Karpas-422 (cell line): ENCODE measurements at regions not wholly inside any gene's neighbourhood (a gene's known extent, or its start where the extent isn't known, plus 50 kb on each side); places are given as distances from the start of the nearest gene placed in this dataset.

Experiments
- DNase-seq: peaks from one replicate; pipeline ENCODE4 v3.0.0-alpha.2; 2015
- H2AFZ ChIP-seq: fragments of 200-600 bp; sonication (generic); 2 replicates; pipeline ENCODE4 v1.6.1; 2014; ENCODE audit warnings: antibody characterized with exemption, low read length, mixed read lengths
- H3K27ac ChIP-seq: fragments of 200-600 bp; sonication (generic); 2 replicates; pipeline ENCODE4 v1.5.1; 2014; ENCODE audit warnings: mild to moderate bottlenecking, low read length, moderate library complexity
- H3K27me3 ChIP-seq: fragments of 200-600 bp; sonication (generic); 2 replicates; pipeline ENCODE4 v1.6.1; 2014; ENCODE audit warnings: low read length, mixed read lengths
- H3K36me3 ChIP-seq: fragments of 200-600 bp; sonication (generic); 2 replicates; pipeline ENCODE4 v1.6.1; 2014; ENCODE audit warnings: low read length, mixed read lengths; ENCODE audit not compliant: insufficient read depth
- H3K4me1 ChIP-seq: fragments of 200-600 bp; sonication (generic); 2 replicates; pipeline ENCODE4 v1.6.1; 2014; ENCODE audit warnings: mild to moderate bottlenecking, low read length, mixed read lengths
- H3K4me2 ChIP-seq: fragments of 200-600 bp; sonication (generic); 2 replicates; pipeline ENCODE4 v1.6.1; 2014; ENCODE audit warnings: low read length, low read depth, mild to moderate bottlenecking; ENCODE audit not compliant: poor library complexity, severe bottlenecking
- H3K4me3 ChIP-seq: fragments of 200-600 bp; sonication (generic); 2 replicates; pipeline ENCODE4 v1.5.1; 2014; ENCODE audit warnings: mild to moderate bottlenecking, antibody characterized with exemption, low read length, mixed read lengths
- H3K79me2 ChIP-seq: fragments of 200-600 bp; sonication (generic); 2 replicates; pipeline ENCODE4 v1.6.1; 2014; ENCODE audit warnings: mild to moderate bottlenecking, low read length, mixed read lengths
- H3K9ac ChIP-seq: fragments of 200-600 bp; sonication (generic); 2 replicates; pipeline ENCODE4 v1.6.0; 2014; ENCODE audit warnings: low read length
- H3K9me2 ChIP-seq: fragments of 200-600 bp; sonication (generic), shearing (Covaris generic); replicated peaks from 2 replicates; pipeline ENCODE4 v1.6.0; 2014; ENCODE audit warnings: mild to moderate bottlenecking, low read length, moderate library complexity; ENCODE audit not compliant: insufficient read depth
- H3K9me3 ChIP-seq: fragments of 300-700, 200-600 bp; sonication (generic); 2 replicates; pipeline ENCODE4 v1.6.1; 2014; ENCODE audit warnings: low read length, mixed read lengths
- H4K20me1 ChIP-seq: fragments of 200-600 bp; sonication (generic); 2 replicates; pipeline ENCODE4 v1.6.1; 2014; ENCODE audit warnings: mild to moderate bottlenecking, antibody characterized with exemption, low read length, low read depth; ENCODE audit not compliant: insufficient read depth

- DNase-seq: no peak
Measured at GRCh38 chr2:2836343-2837070, 505.4 kb upstream of the MYT1L start.

GRCh38 chr2:2834516-2835254 lies 503.6 kb upstream of the MYT1L start:
- Histone ChIP-seq H3K4me1 (no peaks in the 10 kb centered on the region), H3K79me2 (no peaks in the 10 kb centered on the region), H3K27ac (no peak overlapping the region), H2AFZ (no peak overlapping the region), H3K9me3 (no peaks in the 10 kb centered on the region), H3K9me2 (no peaks in the 10 kb centered on the region), H4K20me1 (no peaks in the 10 kb centered on the region), H3K9ac (no peak overlapping the region), H3K36me3 (no peaks in the 10 kb centered on the region), H3K4me3 (no peak overlapping the region), H3K4me2 (no peak overlapping the region), H3K27me3 (no peaks in the 10 kb centered on the region)
- DNase-seq: no peak

More at GRCh38 chr2:2836343-2837070, 505.4 kb upstream of the MYT1L start:
- Histone ChIP-seq H3K27ac (no peak overlapping the region), H3K9ac (no peak overlapping the region), H3K9me3 (no peaks in the 10 kb centered on the region), H3K9me2 (no peaks in the 10 kb centered on the region), H4K20me1 (no peaks in the 10 kb centered on the region), H3K4me3 (no peak overlapping the region), H3K4me1 (no peaks in the 10 kb centered on the region), H3K36me3 (no peaks in the 10 kb centered on the region), H2AFZ (no peak overlapping the region), H3K79me2 (no peaks in the 10 kb centered on the region), H3K27me3 (no peaks in the 10 kb centered on the region), H3K4me2 (no peak overlapping the region)

GRCh38 chr2:2834105-2834504 lies 503.0 kb upstream of the MYT1L start:
- H3K4me1 ChIP-seq: no peaks in the 10 kb centered on the region
- no peaks in the 10 kb centered on the region for H3K9me2 ChIP-seq
- no peaks in the 10 kb centered on the region for H4K20me1 ChIP-seq
- DNase-seq: no peak
- H3K4me2 ChIP-seq: no peak overlapping the region
- no peak overlapping the region for H3K4me3 ChIP-seq
- no peak overlapping the region for H2AFZ ChIP-seq
- no peaks in the 10 kb centered on the region for H3K9me3 ChIP-seq
- H3K9ac ChIP-seq: no peak overlapping the region
- H3K27me3 ChIP-seq: no peaks in the 10 kb centered on the region
- no peak overlapping the region for H3K27ac ChIP-seq
- no peaks in the 10 kb centered on the region for H3K36me3 ChIP-seq
- H3K79me2 ChIP-seq: no peaks in the 10 kb centered on the region

GRCh38 chr2:2832657-2833056 lies 501.6 kb upstream of the MYT1L start:
- Histone ChIP-seq H3K4me1 (no peaks in the 10 kb centered on the region), H3K9ac (no peak overlapping the region), H3K27ac (no peak overlapping the region), H3K79me2 (no peaks in the 10 kb centered on the region), H3K36me3 (no peaks in the 10 kb centered on the region), H3K27me3 (no peaks in the 10 kb centered on the region), H4K20me1 (no peaks in the 10 kb centered on the region), H3K9me3 (no peaks in the 10 kb centered on the region), H3K4me3 (no peak overlapping the region), H2AFZ (no peak overlapping the region), H3K4me2 (no peak overlapping the region), H3K9me2 (no peaks in the 10 kb centered on the region)
- no peak for DNase-seq

- no peak overlapping the region for H3K9ac ChIP-seq
- H3K4me1 ChIP-seq: no peaks in the 10 kb centered on the region
- no peaks in the 10 kb centered on the region for H3K9me2 ChIP-seq
- no peak overlapping the region for H2AFZ ChIP-seq
- H3K27me3 ChIP-seq: no peaks in the 10 kb centered on the region
- no peak overlapping the region for H3K4me3 ChIP-seq
- no peaks in the 10 kb centered on the region for H3K9me3 ChIP-seq
- H3K4me2 ChIP-seq: no peak overlapping the region
- H3K79me2 ChIP-seq: no peaks in the 10 kb centered on the region
- DNase-seq: no peak
- H3K27ac ChIP-seq: no peak overlapping the region
- no peaks in the 10 kb centered on the region for H4K20me1 ChIP-seq
- H3K36me3 ChIP-seq: no peaks in the 10 kb centered on the region
Measured at GRCh38 chr2:2831633-2832032, 500.6 kb upstream of the MYT1L start.

- no peaks in the 10 kb centered on the region for H3K9me3 ChIP-seq
- H3K27me3 ChIP-seq: no peaks in the 10 kb centered on the region
- no peak overlapping the region for H3K4me2 ChIP-seq
- H3K36me3 ChIP-seq: no peaks in the 10 kb centered on the region
- no peaks in the 10 kb centered on the region for H3K9me2 ChIP-seq
- no peak overlapping the region for H3K9ac ChIP-seq
- no peak overlapping the region for H3K4me3 ChIP-seq
- no peak overlapping the region for H3K27ac ChIP-seq
- H3K4me1 ChIP-seq: no peaks in the 10 kb centered on the region
- DNase-seq: no peak
- no peaks in the 10 kb centered on the region for H3K79me2 ChIP-seq
- no peaks in the 10 kb centered on the region for H4K20me1 ChIP-seq
- no peak overlapping the region for H2AFZ ChIP-seq
Measured at GRCh38 chr2:2830576-2830975, 499.5 kb upstream of the MYT1L start.

- no peaks in the 10 kb centered on the region for H3K4me1 ChIP-seq
- no peak overlapping the region for H3K27ac ChIP-seq
- no peaks in the 10 kb centered on the region for H4K20me1 ChIP-seq
- no peak overlapping the region for H3K4me3 ChIP-seq
- no peak overlapping the region for H3K4me2 ChIP-seq
- no peaks in the 10 kb centered on the region for H3K36me3 ChIP-seq
- no peaks in the 10 kb centered on the region for H3K27me3 ChIP-seq
- H2AFZ ChIP-seq: no peak overlapping the region
- no peaks in the 10 kb centered on the region for H3K9me3 ChIP-seq
- H3K9me2 ChIP-seq: no peaks in the 10 kb centered on the region
- no peak overlapping the region for H3K9ac ChIP-seq
- no peaks in the 10 kb centered on the region for H3K79me2 ChIP-seq
- no peak for DNase-seq
Measured at GRCh38 chr2:2828774-2829368, 497.8 kb upstream of the MYT1L start.

- H3K4me3 ChIP-seq: no peak overlapping the region
- no peak for DNase-seq
- no peaks in the 10 kb centered on the region for H3K27me3 ChIP-seq
- no peaks in the 10 kb centered on the region for H3K9me3 ChIP-seq
- H3K79me2 ChIP-seq: no peaks in the 10 kb centered on the region
- H3K36me3 ChIP-seq: no peaks in the 10 kb centered on the region
- no peak overlapping the region for H3K27ac ChIP-seq
- H3K4me2 ChIP-seq: no peak overlapping the region
- H3K4me1 ChIP-seq: no peaks in the 10 kb centered on the region
- H3K9ac ChIP-seq: no peak overlapping the region
- no peaks in the 10 kb centered on the region for H4K20me1 ChIP-seq
- no peaks in the 10 kb centered on the region for H3K9me2 ChIP-seq
- no peak overlapping the region for H2AFZ ChIP-seq
Measured at GRCh38 chr2:2827761-2828221, 496.7 kb upstream of the MYT1L start.
